ENCODE measurements at regions not wholly inside any gene's neighbourhood (a gene's known extent, or its start where the extent isn't known, plus 50 kb on each side); places are given as distances from the start of the nearest gene placed in this dataset.
"Not testable (repeated sequence)": the region's sequence is repeated elsewhere in the genome, so short reads cannot be mapped to it uniquely, and the experiment has no call there.

DNA sequence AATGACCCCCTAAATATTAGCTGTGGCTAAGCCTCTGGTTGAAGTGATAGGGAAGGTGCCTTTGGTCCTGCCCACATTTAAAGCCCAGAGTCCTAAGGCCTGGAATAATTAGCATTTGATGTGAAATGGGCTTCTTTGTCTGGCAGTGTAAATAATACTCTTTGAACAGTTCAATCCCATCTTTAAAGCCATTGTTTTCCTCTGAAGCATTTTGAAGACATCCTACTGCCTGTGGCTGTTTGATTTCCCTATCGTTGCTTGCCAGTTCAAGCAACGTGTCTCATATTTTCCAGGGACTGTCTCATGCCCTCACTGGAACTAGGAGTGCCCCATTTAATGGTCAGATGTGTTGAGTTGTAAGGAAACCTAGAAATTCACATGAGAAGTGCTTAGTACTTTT is 89.3 kb upstream of the BTN3A2 start:
- TF ChIP-seq, protein P1, sequence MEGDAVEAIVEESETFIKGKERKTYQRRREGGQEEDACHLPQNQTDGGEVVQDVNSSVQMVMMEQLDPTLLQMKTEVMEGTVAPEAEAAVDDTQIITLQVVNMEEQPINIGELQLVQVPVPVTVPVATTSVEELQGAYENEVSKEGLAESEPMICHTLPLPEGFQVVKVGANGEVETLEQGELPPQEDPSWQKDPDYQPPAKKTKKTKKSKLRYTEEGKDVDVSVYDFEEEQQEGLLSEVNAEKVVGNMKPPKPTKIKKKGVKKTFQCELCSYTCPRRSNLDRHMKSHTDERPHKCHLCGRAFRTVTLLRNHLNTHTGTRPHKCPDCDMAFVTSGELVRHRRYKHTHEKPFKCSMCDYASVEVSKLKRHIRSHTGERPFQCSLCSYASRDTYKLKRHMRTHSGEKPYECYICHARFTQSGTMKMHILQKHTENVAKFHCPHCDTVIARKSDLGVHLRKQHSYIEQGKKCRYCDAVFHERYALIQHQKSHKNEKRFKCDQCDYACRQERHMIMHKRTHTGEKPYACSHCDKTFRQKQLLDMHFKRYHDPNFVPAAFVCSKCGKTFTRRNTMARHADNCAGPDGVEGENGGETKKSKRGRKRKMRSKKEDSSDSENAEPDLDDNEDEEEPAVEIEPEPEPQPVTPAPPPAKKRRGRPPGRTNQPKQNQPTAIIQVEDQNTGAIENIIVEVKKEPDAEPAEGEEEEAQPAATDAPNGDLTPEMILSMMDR (IDR thresholded peaks at IDR 0.05; ENCODE audit: control insufficient read depth, extremely low read depth, insufficient read depth): no peak
- no peak overlapping the region for H3K4me3 ChIP-seq (ENCODE audit: low read depth, low read length)
- no peak for DNase-seq (ENCODE audit: low read depth)

DNA sequence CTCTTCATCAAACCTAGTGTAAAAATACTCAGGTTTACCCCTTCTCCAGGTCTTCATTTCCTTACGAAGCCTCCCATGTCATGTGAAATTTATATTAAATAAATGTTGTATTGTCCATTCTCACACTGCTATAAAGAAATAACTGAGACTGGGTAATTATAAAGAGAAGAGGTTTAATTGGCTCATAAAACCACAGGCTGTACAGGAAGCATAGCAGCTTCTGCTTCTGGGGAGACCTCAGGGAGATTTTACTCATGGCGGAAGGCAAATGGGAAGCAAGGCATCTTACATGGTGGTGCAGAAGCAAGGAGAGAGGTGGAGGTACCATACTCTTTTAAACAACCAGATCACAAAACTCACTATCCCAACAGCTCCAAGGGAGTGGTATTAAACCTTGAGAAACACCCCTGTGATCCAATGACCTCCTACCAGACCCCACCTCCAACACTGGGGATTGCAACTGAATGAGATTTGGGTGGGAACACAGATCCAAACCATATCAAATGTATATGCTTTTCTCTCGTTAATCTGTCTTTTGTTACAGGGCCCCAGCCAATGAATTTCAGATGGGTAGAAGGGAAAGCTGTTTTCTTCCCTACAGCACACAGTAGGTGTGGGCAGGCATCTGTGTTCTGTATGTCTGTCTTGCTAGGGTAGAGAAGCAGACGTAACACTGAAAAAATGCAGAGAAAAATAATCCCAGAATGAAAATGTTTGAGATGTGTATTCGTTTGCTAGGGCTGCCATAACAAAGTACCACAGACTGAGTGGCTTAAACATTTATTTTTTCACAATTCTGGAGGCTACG is 88.0 kb upstream of the BTN3A2 start:
- no peak overlapping the region for H3K4me3 ChIP-seq (ENCODE audit: low read depth, low read length)
- TF ChIP-seq, protein P1 (IDR thresholded peaks at IDR 0.05; ENCODE audit: control insufficient read depth, extremely low read depth, insufficient read depth): no peak
- no peak for DNase-seq (ENCODE audit: low read depth)

DNA sequence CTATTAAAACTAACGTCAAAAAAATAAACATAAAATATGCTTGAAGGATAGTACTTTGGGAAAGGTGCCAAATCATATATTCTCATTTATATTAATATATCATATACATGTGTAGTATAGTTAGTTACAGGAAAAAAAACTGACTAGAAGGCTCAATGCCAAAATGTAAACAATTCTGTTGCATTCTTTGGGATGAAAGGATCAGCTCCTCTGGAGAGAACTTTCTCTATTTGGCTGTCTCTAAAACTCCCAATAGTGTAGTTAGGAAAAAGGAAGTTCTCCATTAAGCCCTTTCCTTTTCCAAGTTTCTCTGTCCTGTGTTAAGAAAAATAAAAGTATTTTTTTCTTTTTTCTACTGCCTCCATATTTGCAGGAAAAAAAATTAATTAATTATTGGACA is 86.5 kb upstream of the BTN3A2 start:
- TF ChIP-seq, protein P1 (IDR thresholded peaks at IDR 0.05; ENCODE audit: control insufficient read depth, extremely low read depth, insufficient read depth): no peak
- DNase-seq (ENCODE audit: low read depth): no peak
- H3K4me3 ChIP-seq (ENCODE audit: low read depth, low read length): no peak overlapping the region

DNA sequence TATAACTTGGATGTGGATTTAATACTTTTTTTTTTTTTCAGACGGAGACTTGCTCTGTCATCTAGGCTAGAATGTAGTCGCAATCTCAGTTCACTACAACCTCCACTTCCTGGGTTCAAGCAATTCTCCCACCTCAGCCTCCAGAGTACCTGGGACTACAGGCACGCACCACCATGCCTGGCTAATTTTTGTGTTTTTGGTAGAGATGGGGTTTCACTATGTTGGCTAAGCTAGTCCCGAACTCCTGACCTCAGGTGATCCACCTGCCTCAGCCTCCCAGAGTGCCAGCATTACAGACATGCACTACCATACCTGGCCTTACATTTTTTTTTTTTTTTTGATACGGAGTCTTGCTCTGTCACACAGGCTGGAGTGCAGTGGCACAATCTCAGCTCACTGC is 85.6 kb upstream of the BTN3A2 start:
- not testable (repeated sequence) for DNase-seq (ENCODE audit: low read depth); H3K4me3 ChIP-seq (ENCODE audit: low read depth, low read length)

DNA sequence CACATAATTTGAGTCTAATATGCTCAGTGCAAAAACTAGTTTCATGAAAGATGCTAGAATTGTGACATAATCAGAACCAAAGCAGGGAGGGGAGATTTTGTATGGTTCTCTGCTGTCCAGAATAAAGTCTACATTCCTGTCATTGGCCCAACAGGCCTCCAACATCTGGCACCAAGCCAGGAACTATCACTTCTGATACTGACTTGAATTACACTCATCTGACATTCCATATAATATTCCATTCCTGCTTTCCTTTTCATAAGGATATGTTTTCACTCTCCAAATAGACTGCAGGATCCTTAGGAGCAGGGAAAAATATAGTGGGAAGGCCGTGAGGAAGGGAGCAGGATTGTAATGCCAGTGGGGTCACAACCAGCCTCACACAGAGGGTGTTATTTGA is 84.6 kb upstream of the BTN3A2 start:
- TF ChIP-seq, protein P1 (IDR thresholded peaks at IDR 0.05; ENCODE audit: control insufficient read depth, extremely low read depth, insufficient read depth): no peak
- H3K4me3 ChIP-seq (ENCODE audit: low read depth, low read length): no peak overlapping the region
- no peak for DNase-seq (ENCODE audit: low read depth)

DNA sequence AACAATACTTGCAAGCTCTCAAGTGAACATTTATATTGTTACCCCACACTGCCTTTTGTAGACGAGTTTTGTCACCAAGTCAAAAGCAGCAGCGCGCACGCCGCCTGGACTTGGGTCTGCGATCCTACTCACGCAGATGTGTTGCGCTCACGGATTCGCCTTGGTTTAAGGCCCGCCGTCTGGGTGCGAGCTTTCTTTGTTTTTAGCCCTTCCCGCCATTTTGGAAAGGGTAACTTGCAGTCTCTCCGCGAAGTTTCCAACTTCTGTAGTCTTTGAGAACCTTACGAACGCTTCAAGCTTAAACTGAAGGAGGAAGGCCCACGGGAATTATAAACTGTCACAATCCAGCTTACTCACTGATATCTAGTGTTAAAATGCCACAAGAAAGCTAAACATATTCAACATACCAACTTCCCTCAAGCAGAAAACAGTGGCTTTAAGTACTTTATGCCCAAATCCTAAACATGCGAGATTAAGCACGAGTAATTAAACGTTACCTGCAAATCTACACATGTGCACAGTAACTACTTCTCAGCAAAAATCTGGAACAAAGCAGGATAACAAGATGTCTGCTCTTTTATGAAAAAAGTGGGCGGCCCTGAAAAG is 80.4 kb upstream of the BTN3A2 start:
- peak overlapping the region; percentile 65 for H3K4me3 ChIP-seq (ENCODE audit: low read depth, low read length)
- TF ChIP-seq, protein P1 (IDR thresholded peaks at IDR 0.05; ENCODE audit: control insufficient read depth, extremely low read depth, insufficient read depth): no peak
- DNase-seq (ENCODE audit: low read depth): no peak

DNA sequence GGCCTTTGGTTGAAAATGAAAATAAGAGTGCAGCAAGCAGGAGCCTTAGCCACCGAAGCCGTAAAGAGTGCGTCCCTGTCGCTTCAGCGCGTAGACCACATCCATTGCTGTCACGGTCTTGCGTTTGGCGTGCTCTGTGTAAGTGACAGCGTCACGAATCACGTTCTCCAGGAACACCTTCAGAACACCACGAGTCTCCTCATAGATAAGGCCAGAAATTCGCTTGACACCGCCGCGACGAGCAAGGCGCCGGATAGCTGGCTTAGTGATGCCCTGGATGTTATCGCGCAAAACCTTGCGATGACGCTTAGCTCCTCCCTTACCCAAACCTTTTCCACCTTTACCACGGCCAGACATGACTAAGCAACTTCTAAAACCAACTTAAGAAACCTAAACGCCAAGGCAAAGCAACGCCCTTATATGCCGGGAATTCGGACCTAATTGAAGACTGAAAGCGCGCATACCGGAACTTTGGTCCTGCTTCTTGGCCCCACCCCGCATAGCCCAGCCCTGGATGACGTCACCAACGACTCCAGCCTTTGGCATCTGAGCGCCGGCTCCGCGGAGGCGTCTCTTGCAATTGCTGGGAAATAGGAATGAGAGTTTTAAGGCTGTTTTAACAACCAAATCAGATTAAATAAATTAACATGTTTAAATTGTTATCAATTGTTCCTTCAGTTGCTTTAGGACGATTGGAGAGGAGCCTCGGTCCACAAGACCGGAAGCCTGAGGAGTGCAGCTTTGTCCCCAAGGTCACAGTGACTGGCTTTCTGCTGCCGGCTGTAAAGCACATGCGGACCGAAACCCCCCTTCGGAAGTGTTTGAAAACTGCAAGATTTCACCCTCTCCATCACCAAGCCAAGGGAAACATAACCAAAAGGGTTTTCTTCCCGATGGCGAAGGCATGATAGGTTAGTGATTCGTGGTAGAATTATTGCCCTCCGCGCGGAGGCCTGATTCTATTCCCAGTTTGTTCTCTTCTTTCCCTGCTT is 79.6 kb upstream of the BTN3A2 start:
- peak; percentile 97 for DNase-seq (ENCODE audit: low read depth)
- TF ChIP-seq, protein P1 (IDR thresholded peaks at IDR 0.05; ENCODE audit: control insufficient read depth, extremely low read depth, insufficient read depth): no peak
- H3K4me3 ChIP-seq (ENCODE audit: low read depth, low read length): peak overlapping the region; percentile 65

Measured in LNCaP clone FGC (cell line).